IMR-90 (cell line): ENCODE measurements at regions not wholly inside any gene's neighbourhood (a gene's known extent, or its start where the extent isn't known, plus 50 kb on each side); places are given as distances from the start of the nearest gene placed in this dataset.

ENCODE experiments used
- ATAC-seq: fragments of 200-7000 bp; cut with Tn5 transposase; 2 replicates; pipeline ENCODE4 v1.9.1; 2020; ENCODE audit warnings: low read depth, mild to moderate bottlenecking, moderate library complexity
- BruUV-seq: library from RNA; stranded (reverse); fragments of 400-500 nt; replicated peaks from 2 replicates; lab custom pipeline; 2021; lab: Mats Ljungman, UMichigan
- CTCF ChIA-PET: fragments of 300-600 bp; formaldehyde crosslinking; extraction: SDS; loops from one replicate; lab custom pipeline; 2021; ENCODE audit warnings: antibody characterized with exemption; lab: Yijun Ruan, JAX
- POLR2A ChIA-PET: fragments of 300-600 bp; sonication (Branson Sonifier 250); formaldehyde crosslinking; loops from one replicate; lab custom pipeline; 2022; ENCODE audit warnings: antibody characterized with exemption; ENCODE audit not compliant: unreplicated experiment; lab: Charles Lee
- DNase-seq: peaks from one replicate; pipeline ENCODE4 v3.0.0; 2013
- H2AFZ ChIP-seq: replicated peaks from 2 replicates; pipeline ENCODE3; 2013; ENCODE audit warnings: low read length, mild to moderate bottlenecking; ENCODE audit not compliant: poor library complexity
- H2AK5ac ChIP-seq: 2 replicates; pipeline ENCODE4 v1.6.1; 2013; ENCODE audit warnings: low read depth, low read length, inconsistent platforms
- H2AK9ac ChIP-seq: replicated peaks from 2 replicates; pipeline ENCODE3; 2013; ENCODE audit warnings: mild to moderate bottlenecking, low read depth, low read length, moderate library complexity; ENCODE audit not compliant: poor library complexity
- H2BK120ac ChIP-seq: 2 replicates; pipeline ENCODE4 v1.6.1; 2013; ENCODE audit warnings: low read depth, low read length, inconsistent platforms
- H2BK15ac ChIP-seq: 3 replicates; pipeline ENCODE4 v1.6.1; 2013; ENCODE audit warnings: low read depth, low read length, inconsistent platforms
- H2BK20ac ChIP-seq: 2 replicates; pipeline ENCODE4 v1.6.1; 2013; ENCODE audit warnings: low read depth, mild to moderate bottlenecking, inconsistent platforms, low read length, moderate library complexity
- H2BK5ac ChIP-seq: 2 replicates; pipeline ENCODE4 v1.6.1; 2013; ENCODE audit warnings: mild to moderate bottlenecking, low read depth, low read length, inconsistent platforms; ENCODE audit not compliant: poor library complexity, severe bottlenecking
- H3K14ac ChIP-seq: replicated peaks from 2 replicates; pipeline ENCODE4 v1.6.1; 2013; ENCODE audit warnings: low read depth, low read length, inconsistent platforms
- H3K18ac ChIP-seq: 2 replicates; pipeline ENCODE4 v1.6.1; 2013; ENCODE audit warnings: low read depth, low read length, control low read depth
- H3K23ac ChIP-seq: 2 replicates; pipeline ENCODE4 v1.6.1; 2013; ENCODE audit warnings: low read depth, low read length, inconsistent platforms
- H3K27ac ChIP-seq: 2 replicates; pipeline ENCODE4 v1.5.1; 2013; ENCODE audit warnings: mild to moderate bottlenecking, control low read depth, low read length; ENCODE audit not compliant: insufficient read depth
- H3K27me3 ChIP-seq: 2 replicates; pipeline ENCODE4 v1.6.1; 2013; ENCODE audit warnings: low read length; ENCODE audit not compliant: control insufficient read depth, insufficient read depth
- H3K36me3 ChIP-seq: 2 replicates; pipeline ENCODE4 v1.6.1; 2013; ENCODE audit warnings: low read length, mixed read lengths; ENCODE audit not compliant: control insufficient read depth, insufficient read depth
- H3K4ac ChIP-seq: 2 replicates; pipeline ENCODE4 v1.6.1; 2013; ENCODE audit warnings: low read depth, low read length, inconsistent platforms
- H3K4me1 ChIP-seq: 2 replicates; pipeline ENCODE4 v1.6.1; 2013; ENCODE audit warnings: low read length, mixed read lengths; ENCODE audit not compliant: control insufficient read depth, insufficient read depth
- H3K4me2 ChIP-seq: 2 replicates; pipeline ENCODE4 v1.6.1; 2013; ENCODE audit warnings: low read depth, mild to moderate bottlenecking, control low read depth, low read length, moderate library complexity
- H3K4me3 ChIP-seq: 2 replicates; pipeline ENCODE4 v1.5.1; 2013; ENCODE audit warnings: low read depth, mild to moderate bottlenecking, control low read depth, low read length, moderate library complexity; ENCODE audit not compliant: insufficient read depth
- H3K56ac ChIP-seq: 2 replicates; pipeline ENCODE4 v1.6.1; 2013; ENCODE audit warnings: low read length, inconsistent platforms; ENCODE audit not compliant: insufficient read depth; ENCODE audit errors: extremely low read depth
- H3K79me1 ChIP-seq, 2 experiments: 2 replicates each; pipeline ENCODE4 v1.6.1; 2013; ENCODE audit warnings: low read length in 2 of 2, inconsistent platforms in 1 of 2, low read depth in 1 of 2
- H3K9ac ChIP-seq: 2 replicates; pipeline ENCODE4 v1.6.1; 2013; ENCODE audit warnings: low read depth, low read length, control low read depth
- H3K9me1 ChIP-seq: 2 replicates; pipeline ENCODE4 v1.6.1; 2013; ENCODE audit warnings: low read length, inconsistent platforms; ENCODE audit not compliant: insufficient read depth
- H3K9me3 ChIP-seq: 2 replicates; pipeline ENCODE4 v1.6.1; 2013; ENCODE audit warnings: low read length; ENCODE audit not compliant: control insufficient read depth, insufficient read depth
- H4K20me1 ChIP-seq: 2 replicates; pipeline ENCODE4 v1.6.1; 2013; ENCODE audit warnings: low read length, inconsistent platforms; ENCODE audit not compliant: insufficient read depth
- H4K5ac ChIP-seq: 2 replicates; pipeline ENCODE4 v1.6.1; 2013; ENCODE audit warnings: mild to moderate bottlenecking, low read depth, low read length, control low read depth
- H4K8ac ChIP-seq, 2 experiments: 2 replicates each; pipeline ENCODE4 v1.6.1; 2013; ENCODE audit warnings: low read depth in 2 of 2, low read length in 2 of 2, control low read depth in 1 of 2, inconsistent platforms in 1 of 2
- H4K91ac ChIP-seq: 2 replicates; pipeline ENCODE4 v1.6.1; 2013; ENCODE audit warnings: low read depth, low read length, inconsistent platforms; ENCODE audit not compliant: insufficient read depth
- BHLHE40 ChIP-seq: fragments of 150-350 bp; IDR thresholded peaks from 2 replicates; pipeline ENCODE4 v1.6.1; 2016; ENCODE audit warnings: mild to moderate bottlenecking, low read depth, low read length
- CEBPB ChIP-seq: IDR thresholded peaks from 2 replicates; pipeline ENCODE4 v1.6.1; 2012; ENCODE audit warnings: low read depth, low read length, improper control_type of control experiment
- MAFK ChIP-seq: IDR thresholded peaks from 2 replicates; pipeline ENCODE4 v1.6.1; 2012; ENCODE audit warnings: low read depth, low read length, improper control_type of control experiment
- RAD21 ChIP-seq: IDR thresholded peaks from 2 replicates; pipeline ENCODE4 v1.6.1; 2012; ENCODE audit warnings: low read length, improper control_type of control experiment
- dilution Hi-C: fragments of 300-500 bp; cut with HindIII; formaldehyde crosslinking; loops from one replicate; pipeline ENCODE4 v1.14.3; 2018; ENCODE audit warnings: low sequenced_read_pairs; ENCODE audit not compliant: unreplicated experiment
- in situ Hi-C: fragments of 300-500 bp; cut with MboI; formaldehyde crosslinking; loops from 3 replicates; pipeline ENCODE4 v1.14.3; 2019; ENCODE audit warnings: low sequenced_read_pairs, inconsistent platforms, mixed read lengths
- intact Hi-C: fragments of 100-400 bp; cut with micrococcal nuclease; formaldehyde crosslinking; loops from 2 replicates; pipeline ENCODE4 v1.10.0; 2022

- in situ Hi-C loops (no loop called here), dilution Hi-C loops (no loop called here), intact Hi-C loops (no loop called here)
- no peak overlapping the region for H3K4me2 ChIP-seq
- CTCF ChIA-PET, result no interaction called here
- no peak overlapping the region for H3K18ac ChIP-seq
- no peak overlapping the region for H4K91ac ChIP-seq
- no peaks in the 10 kb centered on the region for H3K36me3 ChIP-seq
- no peak overlapping the region for H2AFZ ChIP-seq
- no peak overlapping the region for H4K5ac ChIP-seq
- no peak overlapping the region for H3K9ac ChIP-seq
- no peaks in the 10 kb centered on the region for H3K9me1 ChIP-seq
- H2BK5ac ChIP-seq, result no peak overlapping the region
- peaks cover 13% of the 10 kb centered on the region for H3K27me3 ChIP-seq
- H4K8ac ChIP-seq, result no peak overlapping the region
- no peak overlapping the region for H2AK9ac ChIP-seq
- H3K27ac ChIP-seq, result no peak overlapping the region
- no peak overlapping the region for H3K4me3 ChIP-seq
- H3K4ac ChIP-seq, result no peak overlapping the region
- no peaks in the 10 kb centered on the region for H3K4me1 ChIP-seq
- H4K20me1 ChIP-seq, result no peaks in the 10 kb centered on the region
- no peaks in the 10 kb centered on the region for H3K79me1 ChIP-seq
- H3K14ac ChIP-seq, result no peak overlapping the region
- no peak overlapping the region for H3K56ac ChIP-seq
- H3K9me3 ChIP-seq, result no peaks in the 10 kb centered on the region
- no peak overlapping the region for H2BK120ac ChIP-seq
- H2BK20ac ChIP-seq, result no peak overlapping the region
- no TSS peak for BruUV-seq
- DNase-seq (no peak), ATAC-seq (no peak)
- no peak overlapping the region for H2BK15ac ChIP-seq
- H3K23ac ChIP-seq, result no peak overlapping the region
- TF ChIP-seq CEBPB (no peak), MAFK (no peak), RAD21 (no peak), BHLHE40 (no peak)
- POLR2A ChIA-PET, result no interaction called here
- H2AK5ac ChIP-seq, result no peak overlapping the region
These were observed 113.3 kb upstream of the SHB start for GRCh38 chr9:38182321-38182720.
